ENCODE measurements at regions not wholly inside any gene's neighbourhood (a gene's known extent, or its start where the extent isn't known, plus 50 kb on each side); places are given as distances from the start of the nearest gene placed in this dataset.

- no peak for TF ChIP-seq EZH2 (IDR thresholded peaks at IDR 0.05; ENCODE audit: insufficient read depth, poor library complexity, severe bottlenecking)
- no peak for TF ChIP-seq EZH2phosphoT487 (IDR thresholded peaks at IDR 0.05; ENCODE audit: insufficient read depth, low read depth)
These were observed 762.3 kb downstream of the C6orf118 start for GRCh38 chr6:164547076-164547475.
